OCI-LY1 (cell line): ENCODE measurements at regions not wholly inside any gene's neighbourhood (a gene's known extent, or its start where the extent isn't known, plus 50 kb on each side); places are given as distances from the start of the nearest gene placed in this dataset.

ENCODE experiments used
- H2AFZ ChIP-seq: fragments of 200-600 bp; sonication (generic), shearing (Covaris generic); 2 replicates; pipeline ENCODE4 v1.6.0; 2014; ENCODE audit warnings: antibody characterized with exemption, mild to moderate bottlenecking, low read length
- H3F3A ChIP-seq: fragments of 200-600 bp; sonication (generic), shearing (Covaris generic); 2 replicates; pipeline ENCODE4 v1.6.0; 2014; ENCODE audit warnings: mild to moderate bottlenecking, antibody characterized with exemption, low read length, moderate library complexity; ENCODE audit not compliant: insufficient read depth
- H3K27ac ChIP-seq: fragments of 200-600 bp; sonication (generic); 2 replicates; pipeline ENCODE4 v1.5.1; 2014; ENCODE audit warnings: low read length, mixed run types, mild to moderate bottlenecking, low read depth; ENCODE audit not compliant: poor library complexity, severe bottlenecking
- H3K27me3 ChIP-seq: fragments of 200-600 bp; sonication (generic); 2 replicates; pipeline ENCODE4 v1.6.0; 2014; ENCODE audit warnings: antibody characterized with exemption, mild to moderate bottlenecking, low read length, moderate library complexity; ENCODE audit not compliant: insufficient read depth
- H3K36me3 ChIP-seq: fragments of 200-600 bp; sonication (generic); 2 replicates; pipeline ENCODE4 v1.6.1; 2014; ENCODE audit warnings: mild to moderate bottlenecking, antibody characterized with exemption, low read length, moderate library complexity, mixed read lengths; ENCODE audit not compliant: insufficient read depth
- H3K4me1 ChIP-seq: fragments of 200-600 bp; sonication (generic); 2 replicates; pipeline ENCODE4 v1.5.1; 2014; ENCODE audit warnings: mild to moderate bottlenecking, low read length, moderate library complexity; ENCODE audit not compliant: insufficient read depth, severe bottlenecking
- H3K4me2 ChIP-seq: fragments of 200-600 bp; sonication (generic), shearing (Covaris generic); 2 replicates; pipeline ENCODE4 v1.6.1; 2014; ENCODE audit warnings: low read length
- H3K4me3 ChIP-seq: fragments of 200-600 bp; sonication (generic); 2 replicates; pipeline ENCODE4 v1.5.1; 2014; ENCODE audit warnings: low read length, low read depth, mild to moderate bottlenecking, mixed read lengths; ENCODE audit not compliant: poor library complexity, severe bottlenecking
- H3K79me2 ChIP-seq: fragments of 200-600 bp; shearing (Covaris generic); 2 replicates; pipeline ENCODE4 v1.6.1; 2016; ENCODE audit warnings: mixed run types, low read length, mixed read lengths; ENCODE audit not compliant: insufficient read depth
- H3K9ac ChIP-seq: fragments of 200-600 bp; sonication (generic), shearing (Covaris generic); 2 replicates; pipeline ENCODE4 v1.6.1; 2014; ENCODE audit warnings: mild to moderate bottlenecking, low read length, mixed read lengths
- H3K9me2 ChIP-seq: fragments of 200-600 bp; sonication (generic), shearing (Covaris generic); 2 replicates; pipeline ENCODE4 v1.6.1; 2014; ENCODE audit warnings: low read depth, mild to moderate bottlenecking, low read length, mixed read lengths
- H3K9me3 ChIP-seq: fragments of 200-600 bp; shearing (Covaris generic); 2 replicates; pipeline ENCODE4 v1.6.1; 2014; ENCODE audit warnings: low read length, mixed read lengths
- H4K20me1 ChIP-seq: fragments of 200-600 bp; sonication (generic), shearing (Covaris generic); 2 replicates; pipeline ENCODE4 v1.6.0; 2016; ENCODE audit warnings: mild to moderate bottlenecking, low read length; ENCODE audit not compliant: insufficient read depth
- CTCF ChIP-seq: fragments of 200-600 bp; sonication (generic), shearing (Covaris generic); IDR thresholded peaks from 2 replicates; pipeline ENCODE4 v1.5.1; 2017; ENCODE audit warnings: mild to moderate bottlenecking, antibody characterized with exemption, low read length, moderate library complexity, mixed read lengths
- EZH2 ChIP-seq: fragments of 200-600 bp; sonication (generic), shearing (Covaris generic); IDR thresholded peaks from 2 replicates; pipeline ENCODE4 v1.8.0; 2017; ENCODE audit warnings: borderline replicate concordance, mixed run types, mild to moderate bottlenecking, antibody characterized with exemption, low read length, moderate library complexity, mixed read lengths

GRCh38 chrX:65925005-65925404 is 114.9 kb downstream of the VSIG4 start:
- Histone ChIP-seq H3K9me2 (no peaks in the 10 kb centered on the region), H3K4me2 (no peak overlapping the region), H3K79me2 (no peaks in the 10 kb centered on the region), H3K36me3 (no peaks in the 10 kb centered on the region), H2AFZ (no peak overlapping the region), H4K20me1 (no peaks in the 10 kb centered on the region), H3K27ac (no peak overlapping the region), H3K27me3 (no peaks in the 10 kb centered on the region), H3K9me3 (no peaks in the 10 kb centered on the region), H3K4me1 (peaks cover 6% of the 10 kb centered on the region), H3K4me3 (no peak overlapping the region), H3F3A (no peaks in the 10 kb centered on the region), H3K9ac (no peak overlapping the region)
- TF ChIP-seq CTCF: no peak
- no peak for TF ChIP-seq EZH2

GRCh38 chrX:65921363-65921762 is 118.5 kb downstream of the VSIG4 start:
- H4K20me1 ChIP-seq: no peaks in the 10 kb centered on the region
- H3K79me2 ChIP-seq: no peaks in the 10 kb centered on the region
- H3K4me1 ChIP-seq: peaks cover 1% of the 10 kb centered on the region
- no peak overlapping the region for H2AFZ ChIP-seq
- no peaks in the 10 kb centered on the region for H3K9me3 ChIP-seq
- H3K27me3 ChIP-seq: no peaks in the 10 kb centered on the region
- H3K27ac ChIP-seq: no peak overlapping the region
- H3K4me2 ChIP-seq: no peak overlapping the region
- H3K9ac ChIP-seq: no peak overlapping the region
- TF ChIP-seq EZH2 (no peak), CTCF (no peak)
- no peak overlapping the region for H3K4me3 ChIP-seq
- H3K36me3 ChIP-seq: no peaks in the 10 kb centered on the region
- no peaks in the 10 kb centered on the region for H3F3A ChIP-seq
- H3K9me2 ChIP-seq: no peaks in the 10 kb centered on the region

GRCh38 chrX:65920620-65921019 is 119.3 kb downstream of the VSIG4 start:
- TF ChIP-seq CTCF: no peak
- TF ChIP-seq EZH2: no peak
- H3K79me2 ChIP-seq: no peaks in the 10 kb centered on the region
- no peaks in the 10 kb centered on the region for H4K20me1 ChIP-seq
- no peak overlapping the region for H3K27ac ChIP-seq
- H3K4me1 ChIP-seq: no peaks in the 10 kb centered on the region
- no peak overlapping the region for H2AFZ ChIP-seq
- H3K4me3 ChIP-seq: no peak overlapping the region
- no peaks in the 10 kb centered on the region for H3F3A ChIP-seq
- H3K9me3 ChIP-seq: no peaks in the 10 kb centered on the region
- H3K27me3 ChIP-seq: no peaks in the 10 kb centered on the region
- no peaks in the 10 kb centered on the region for H3K36me3 ChIP-seq
- no peak overlapping the region for H3K9ac ChIP-seq
- no peak overlapping the region for H3K4me2 ChIP-seq
- H3K9me2 ChIP-seq: no peaks in the 10 kb centered on the region
